ENCODE measurements at regions not wholly inside any gene's neighbourhood (a gene's known extent, or its start where the extent isn't known, plus 50 kb on each side); places are given as distances from the start of the nearest gene placed in this dataset.

DNA sequence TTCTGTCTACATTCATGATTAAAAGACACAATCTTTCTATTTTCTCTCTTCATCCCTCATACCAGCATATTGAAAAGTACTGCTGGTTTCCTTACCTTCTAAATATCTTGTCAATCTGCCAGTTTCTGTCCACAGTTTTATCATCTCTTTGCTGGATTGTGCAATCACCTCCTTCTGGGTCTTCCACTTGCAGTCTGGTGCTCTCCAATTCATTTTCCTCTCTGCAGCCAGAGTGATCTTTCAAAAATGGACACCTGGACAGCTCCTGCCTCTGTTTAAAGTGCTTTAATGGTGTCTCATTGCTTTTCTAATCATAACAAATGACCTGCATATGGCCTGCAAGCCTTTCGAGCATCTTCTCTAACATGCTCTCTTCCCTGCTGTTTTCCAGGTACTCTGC is 94.0 kb downstream of the C1QL2 start:
- Histone ChIP-seq H4K20me1 (ENCODE audit: insufficient read depth) (no peaks in the 10 kb centered on the region), H3K36me3 (ENCODE audit: control insufficient read depth in 1 of 2, insufficient read depth in 2 of 2, low read length in 2 of 2) (no peaks in the 10 kb centered on the region), H3K9me3 (ENCODE audit: control insufficient read depth in 1 of 2, insufficient read depth in 1 of 2, low read depth in 1 of 2, low read length in 2 of 2) (0 out of 4 replicates have a peak, but pooled peaks cover 0 to 6% of the 10 kb centered on the region in 2 experiments), H3K4me2 (ENCODE audit: low read length) (no peak overlapping the region), H3K4me3 (replicated peaks in 1 of 2; ENCODE audit: low read depth in 1 of 2, low read length in 2 of 2) (no peak overlapping the region), H2AFZ (ENCODE audit: low read depth, low read length, poor library complexity, severe bottlenecking) (no peak overlapping the region), H3K9ac (ENCODE audit: low read length) (no peak overlapping the region), H3K27ac (ENCODE audit: low read depth, low read length) (no peak overlapping the region), H3K4me1 (ENCODE audit: control insufficient read depth in 1 of 2, insufficient read depth in 2 of 2, low read length in 2 of 2) (no peaks in the 10 kb centered on the region), H3K27me3 (ENCODE audit: insufficient read depth, low read length) (0 out of 2 replicates have a peak, but pooled peaks cover 5% of the 10 kb centered on the region), H3K79me2 (ENCODE audit: insufficient read depth, low read length) (no peaks in the 10 kb centered on the region), H3K9me2 (ENCODE audit: insufficient read depth) (no peaks in the 10 kb centered on the region)
- BruUV-seq (replicated peaks) = no TSS peak
- CTCF ChIA-PET = no interaction called here
- intact Hi-C loops (cut with micrococcal nuclease) = no loop called here
- RAD21 ChIA-PET (ENCODE audit: low non-redundant PET in 1 of 2, low total read pairs in 2 of 2, uncharacterized antibody in 2 of 2, unreplicated experiment in 2 of 2) = no interaction called here
- POLR2A ChIA-PET = no interaction called here
- DNase-seq (ENCODE audit: low read depth, low spot score) (no peak), ATAC-seq (no peak)
- TF ChIP-seq, protein P1, sequence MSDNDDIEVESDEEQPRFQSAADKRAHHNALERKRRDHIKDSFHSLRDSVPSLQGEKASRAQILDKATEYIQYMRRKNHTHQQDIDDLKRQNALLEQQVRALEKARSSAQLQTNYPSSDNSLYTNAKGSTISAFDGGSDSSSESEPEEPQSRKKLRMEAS (IDR thresholded peaks at IDR 0.05) = no peak
- TF ChIP-seq EZH2phosphoT487 (IDR thresholded peaks at IDR 0.05; ENCODE audit: borderline replicate concordance) (no peak), TCF7L2 (IDR thresholded peaks at IDR 0.05; ENCODE audit: borderline replicate concordance, extremely low read depth, insufficient read depth, insufficient read length) (no peak), SIN3A (IDR thresholded peaks at IDR 0.05; ENCODE audit: low read depth) (no peak), EGR1 (IDR thresholded peaks at IDR 0.05; ENCODE audit: low read depth) (no peak), RAD21 (IDR thresholded peaks at IDR 0.05; ENCODE audit: low read depth) (no peak)
- TF ChIP-seq, protein P2, sequence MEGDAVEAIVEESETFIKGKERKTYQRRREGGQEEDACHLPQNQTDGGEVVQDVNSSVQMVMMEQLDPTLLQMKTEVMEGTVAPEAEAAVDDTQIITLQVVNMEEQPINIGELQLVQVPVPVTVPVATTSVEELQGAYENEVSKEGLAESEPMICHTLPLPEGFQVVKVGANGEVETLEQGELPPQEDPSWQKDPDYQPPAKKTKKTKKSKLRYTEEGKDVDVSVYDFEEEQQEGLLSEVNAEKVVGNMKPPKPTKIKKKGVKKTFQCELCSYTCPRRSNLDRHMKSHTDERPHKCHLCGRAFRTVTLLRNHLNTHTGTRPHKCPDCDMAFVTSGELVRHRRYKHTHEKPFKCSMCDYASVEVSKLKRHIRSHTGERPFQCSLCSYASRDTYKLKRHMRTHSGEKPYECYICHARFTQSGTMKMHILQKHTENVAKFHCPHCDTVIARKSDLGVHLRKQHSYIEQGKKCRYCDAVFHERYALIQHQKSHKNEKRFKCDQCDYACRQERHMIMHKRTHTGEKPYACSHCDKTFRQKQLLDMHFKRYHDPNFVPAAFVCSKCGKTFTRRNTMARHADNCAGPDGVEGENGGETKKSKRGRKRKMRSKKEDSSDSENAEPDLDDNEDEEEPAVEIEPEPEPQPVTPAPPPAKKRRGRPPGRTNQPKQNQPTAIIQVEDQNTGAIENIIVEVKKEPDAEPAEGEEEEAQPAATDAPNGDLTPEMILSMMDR (IDR thresholded peaks at IDR 0.05 in 2 of 3, conservative IDR thresholded peaks at IDR 0.05 in 1 of 3; ENCODE audit: borderline replicate concordance in 1 of 3, insufficient read depth in 1 of 3, low read depth in 2 of 3, low read length in 2 of 3) = no peak
- TF ChIP-seq, protein P3, sequence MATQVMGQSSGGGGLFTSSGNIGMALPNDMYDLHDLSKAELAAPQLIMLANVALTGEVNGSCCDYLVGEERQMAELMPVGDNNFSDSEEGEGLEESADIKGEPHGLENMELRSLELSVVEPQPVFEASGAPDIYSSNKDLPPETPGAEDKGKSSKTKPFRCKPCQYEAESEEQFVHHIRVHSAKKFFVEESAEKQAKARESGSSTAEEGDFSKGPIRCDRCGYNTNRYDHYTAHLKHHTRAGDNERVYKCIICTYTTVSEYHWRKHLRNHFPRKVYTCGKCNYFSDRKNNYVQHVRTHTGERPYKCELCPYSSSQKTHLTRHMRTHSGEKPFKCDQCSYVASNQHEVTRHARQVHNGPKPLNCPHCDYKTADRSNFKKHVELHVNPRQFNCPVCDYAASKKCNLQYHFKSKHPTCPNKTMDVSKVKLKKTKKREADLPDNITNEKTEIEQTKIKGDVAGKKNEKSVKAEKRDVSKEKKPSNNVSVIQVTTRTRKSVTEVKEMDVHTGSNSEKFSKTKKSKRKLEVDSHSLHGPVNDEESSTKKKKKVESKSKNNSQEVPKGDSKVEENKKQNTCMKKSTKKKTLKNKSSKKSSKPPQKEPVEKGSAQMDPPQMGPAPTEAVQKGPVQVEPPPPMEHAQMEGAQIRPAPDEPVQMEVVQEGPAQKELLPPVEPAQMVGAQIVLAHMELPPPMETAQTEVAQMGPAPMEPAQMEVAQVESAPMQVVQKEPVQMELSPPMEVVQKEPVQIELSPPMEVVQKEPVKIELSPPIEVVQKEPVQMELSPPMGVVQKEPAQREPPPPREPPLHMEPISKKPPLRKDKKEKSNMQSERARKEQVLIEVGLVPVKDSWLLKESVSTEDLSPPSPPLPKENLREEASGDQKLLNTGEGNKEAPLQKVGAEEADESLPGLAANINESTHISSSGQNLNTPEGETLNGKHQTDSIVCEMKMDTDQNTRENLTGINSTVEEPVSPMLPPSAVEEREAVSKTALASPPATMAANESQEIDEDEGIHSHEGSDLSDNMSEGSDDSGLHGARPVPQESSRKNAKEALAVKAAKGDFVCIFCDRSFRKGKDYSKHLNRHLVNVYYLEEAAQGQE (IDR thresholded peaks at IDR 0.05; ENCODE audit: low read depth) = no peak

Measured in HCT116 (cell line).